K562 (cell line): ENCODE measurements at regions not wholly inside any gene's neighbourhood (a gene's known extent, or its start where the extent isn't known, plus 50 kb on each side); places are given as distances from the start of the nearest gene placed in this dataset.

ENCODE experiments used
- ATAC-seq: fragments of 200-7000 bp; cut with Tn5 transposase; 3 replicates; pipeline ENCODE4 v1.9.1; 2020; ENCODE audit warnings: moderate library complexity
- BruUV-seq: library from RNA; stranded (reverse); fragments of 400-500 nt; replicated peaks from 2 replicates; lab custom pipeline; 2021; lab: Mats Ljungman, UMichigan
- CTCF ChIA-PET: fragments of 300-600 bp; formaldehyde crosslinking; extraction: SDS; loops from one replicate; lab custom pipeline; 2021; ENCODE audit warnings: low intra/inter-chr PET ratio; lab: Yijun Ruan, JAX
- POLR2A ChIA-PET: fragments of 300-600, 350-650 bp; sonication (Branson Sonifier 250); formaldehyde crosslinking; extraction: SDS; loops from one replicate; lab custom pipeline; 2021; ENCODE audit warnings: antibody characterized with exemption, inconsistent platforms; lab: Yijun Ruan, JAX
- DNase-seq, 4 experiments: peaks; one replicate each; pipeline versions ENCODE4 v3.0.0 to v3.0.0-alpha.2; 2011 to 2018; ENCODE audit warnings: low spot score in 3 of 4, mixed read lengths in 3 of 4; ENCODE audit errors: extremely low read depth in 1 of 4
- FAIRE-seq: peaks from 2 replicates; lab custom pipeline; 2011; peaks lifted over from hg19 to GRCh38; lab: Jason Lieb, UNC
- H2AFZ ChIP-seq: 2 replicates; pipeline ENCODE4 v1.6.0; 2011; ENCODE audit warnings: low read depth, low read length, control low read depth, inconsistent platforms
- H3K27ac ChIP-seq: fragments of 200-600 bp; 3 replicates; pipeline ENCODE4 v1.8.0; 2011; ENCODE audit warnings: low read depth, mild to moderate bottlenecking, control low read depth, inconsistent platforms, low read length, moderate library complexity, mixed read lengths; ENCODE audit errors: extremely low read depth
- H3K27me3 ChIP-seq, 2 experiments: fragments of 300-600 bp in 1 of 2; 2 replicates in 1 of 2; 3 replicates in 1 of 2; pipeline versions ENCODE4 v1.6.0 to v1.8.0; 2011; ENCODE audit warnings: inconsistent platforms in 2 of 2, low read length in 2 of 2, mild to moderate bottlenecking in 1 of 2, mixed read lengths in 1 of 2, moderate library complexity in 1 of 2; ENCODE audit not compliant: control insufficient read depth in 2 of 2, insufficient read depth in 2 of 2
- H3K36me3 ChIP-seq: fragments of 300-600 bp; 3 replicates; pipeline ENCODE4 v1.8.0; 2011; ENCODE audit warnings: mild to moderate bottlenecking, low read length, inconsistent platforms; ENCODE audit not compliant: control insufficient read depth, insufficient read depth
- H3K4me1 ChIP-seq, 2 experiments: fragments of 200-600 bp in 1 of 2; replicated peaks in 1 of 2; 2 replicates in 1 of 2; 3 replicates in 1 of 2; pipeline versions ENCODE4 v1.5.1 to v1.8.0; 2011; ENCODE audit warnings: inconsistent platforms in 2 of 2, low read length in 2 of 2, mild to moderate bottlenecking in 1 of 2, mixed read lengths in 1 of 2, moderate library complexity in 1 of 2; ENCODE audit not compliant: control insufficient read depth in 2 of 2, insufficient read depth in 2 of 2
- H3K4me2 ChIP-seq: 2 replicates; pipeline ENCODE4 v1.6.1; 2011; ENCODE audit warnings: low read length, control low read depth, inconsistent platforms, mixed read lengths; ENCODE audit not compliant: insufficient read depth
- H3K4me3 ChIP-seq: fragments of 200-600 bp; sonication (generic), shearing (Covaris generic); 2 replicates; pipeline ENCODE4 v1.5.1; 2016; ENCODE audit warnings: control low read depth, inconsistent platforms
- H3K79me2 ChIP-seq: fragments of 200-600 bp; 3 replicates; pipeline ENCODE4 v1.8.0; 2011; ENCODE audit warnings: low read length, inconsistent platforms; ENCODE audit not compliant: control insufficient read depth, insufficient read depth
- H3K9ac ChIP-seq, 2 experiments: 2 replicates each; pipeline versions ENCODE4 v1.6.0 to v1.6.1; 2011; ENCODE audit warnings: low read depth in 2 of 2, low read length in 2 of 2, control low read depth in 1 of 2, inconsistent platforms in 1 of 2, mild to moderate bottlenecking in 1 of 2, mixed read lengths in 1 of 2; ENCODE audit not compliant: insufficient read depth in 1 of 2
- H3K9me1 ChIP-seq: one replicate; pipeline ENCODE4 v1.6.0; 2011; ENCODE audit warnings: inconsistent platforms, mild to moderate bottlenecking, low read length, moderate library complexity; ENCODE audit not compliant: control insufficient read depth, insufficient read depth
- H3K9me3 ChIP-seq: replicated peaks from 2 replicates; pipeline ENCODE4 v1.5.1; 2011; ENCODE audit warnings: low read depth, low read length, inconsistent platforms; ENCODE audit not compliant: control insufficient read depth, insufficient read depth
- H4K20me1 ChIP-seq: replicated peaks from 2 replicates; pipeline ENCODE4 v1.6.1; 2011; ENCODE audit warnings: low read length, inconsistent platforms, mixed read lengths; ENCODE audit not compliant: control insufficient read depth, insufficient read depth
- CLOCK ChIP-seq: fragments of 250-450 bp; sonication (Bioruptor Pico); IDR thresholded peaks from 2 replicates; pipeline ENCODE4 v1.4.0; 2020; ENCODE audit warnings: mild to moderate bottlenecking, moderate library complexity, borderline replicate concordance
- IRF9 ChIP-seq: fragments of 450-650 bp; IDR thresholded peaks from 2 replicates; pipeline ENCODE4 v1.6.1; 2016; ENCODE audit warnings: missing biosample characterization, missing genetic modification characterization
- NEUROD1 ChIP-seq: fragments of 150-350 bp; IDR thresholded peaks from 2 replicates; pipeline ENCODE4 v1.6.1; 2014; ENCODE audit warnings: borderline replicate concordance, low read length, low read depth; ENCODE audit not compliant: partially characterized antibody
- RFX5 ChIP-seq: IDR thresholded peaks from 2 replicates; pipeline ENCODE4 v1.6.1; 2011; ENCODE audit warnings: low read depth, mild to moderate bottlenecking, improper control_type of control experiment, low read length
- SREBF2 ChIP-seq: sonication (generic); formaldehyde crosslinking; IDR thresholded peaks from 2 replicates; pipeline ENCODE4 v1.4.0; 2020; ENCODE audit warnings: mild to moderate bottlenecking, missing genetic modification reagents
- ZNF239 ChIP-seq: fragments of 250-450 bp; sonication (Bioruptor Pico); IDR thresholded peaks from 2 replicates; pipeline ENCODE4 v1.4.0; 2020; ENCODE audit warnings: mild to moderate bottlenecking
- WGBS: fragments of 100-300 bp; shearing (Covaris generic); methylation state at CpG from one replicate; pipeline ENCODE4 v1.1.6; 2016; ENCODE audit warnings: low coverage, mixed read lengths; ENCODE audit not compliant: insufficient coverage; ENCODE audit errors: missing lambda C conversion rate; 5-methylcytosine and 5-hydroxymethylcytosine counted together
- in situ Hi-C: fragments of 300-500 bp; cut with MboI; formaldehyde crosslinking; loops from 4 replicates; pipeline ENCODE4 v1.15.0; 2018; ENCODE audit warnings: inconsistent platforms, mixed read lengths
- intact Hi-C: fragments of 100-400 bp; cut with micrococcal nuclease; formaldehyde crosslinking; loops from 2 replicates; pipeline ENCODE4 v1.14.2; 2022

- BruUV-seq, result no TSS peak
- Histone ChIP-seq H3K36me3 (no peaks in the 10 kb centered on the region), H3K9me1 (no peaks in the 10 kb centered on the region), H3K9me3 (no peaks in the 10 kb centered on the region), H3K4me3 (no peak overlapping the region), H3K4me2 (no peak overlapping the region), H4K20me1 (no peaks in the 10 kb centered on the region), H3K9ac (no peak overlapping the region), H3K27ac (no peak overlapping the region), H3K79me2 (no peaks in the 10 kb centered on the region), H2AFZ (no peak overlapping the region), H3K27me3 (no peaks in the 10 kb centered on the region), H3K4me1 (no peaks in the 10 kb centered on the region)
- CTCF ChIA-PET, result no interaction called here
- 0% methylated on average over 8 of the region's 8 CpGs for WGBS
- in situ Hi-C loops (no loop called here), intact Hi-C loops (no loop called here)
- TF ChIP-seq ZNF239 (CRISPR knock-in tag), result no peak
- no peak for TF ChIP-seq SREBF2
- no peak for TF ChIP-seq CLOCK (CRISPR knock-in tag)
- no peak for TF ChIP-seq NEUROD1
- TF ChIP-seq RFX5, result no peak
- TF ChIP-seq IRF9 (tag), result no peak
- ATAC-seq (no peak), DNase-seq (no peak), FAIRE-seq (no peak)
- POLR2A ChIA-PET, result no interaction called here
Measured at GRCh38 chr5:122219436-122220166, 90.3 kb downstream of the ZNF474 start.
